NT2/D1 (cell line): ENCODE measurements at regions not wholly inside any gene's neighbourhood (a gene's known extent, or its start where the extent isn't known, plus 50 kb on each side); places are given as distances from the start of the nearest gene placed in this dataset.

ENCODE experiments used
- SUZ12 ChIP-seq: IDR thresholded peaks from 2 replicates; pipeline ENCODE4 v1.6.1; 2011; ENCODE audit not compliant: insufficient read length, insufficient read depth; ENCODE audit errors: extremely low read depth
- YY1 ChIP-seq: IDR thresholded peaks from 2 replicates; pipeline ENCODE4 v1.6.1; 2011; ENCODE audit not compliant: insufficient read length, insufficient read depth
- ZNF274 ChIP-seq: IDR thresholded peaks from 2 replicates; pipeline ENCODE4 v1.6.1; 2011; ENCODE audit warnings: mild to moderate bottlenecking, low read depth, low read length

- TF ChIP-seq YY1 = no peak
- no peak for TF ChIP-seq SUZ12
- no peak for TF ChIP-seq ZNF274
These were observed 484.0 kb upstream of the MAP2 start for GRCh38 chr2:208939852-208940251.
